Progenitor cell of endocrine pancreas (in vitro differentiated cells): ENCODE measurements at regions not wholly inside any gene's neighbourhood (a gene's known extent, or its start where the extent isn't known, plus 50 kb on each side); places are given as distances from the start of the nearest gene placed in this dataset.

Experiments
- DNase-seq: peaks from one replicate; pipeline ENCODE4 v3.0.0; 2021; ENCODE audit warnings: low spot score; ENCODE audit not compliant: unreplicated experiment
- H3K27ac Mint-ChIP-seq: 2 replicates; pipeline ENCODE4 v1.8.0; 2021; ENCODE audit warnings: mild to moderate bottlenecking, moderate library complexity, mixed read lengths
- H3K27me3 Mint-ChIP-seq: 2 replicates; pipeline ENCODE4 v1.8.0; 2021; ENCODE audit warnings: mixed read lengths
- H3K36me3 Mint-ChIP-seq: 2 replicates; pipeline ENCODE4 v1.8.0; 2022; ENCODE audit warnings: mixed read lengths; ENCODE audit not compliant: insufficient read depth
- H3K4me1 Mint-ChIP-seq: 2 replicates; pipeline ENCODE4 v1.8.0; 2021; ENCODE audit warnings: low read depth, mixed read lengths
- H3K4me3 Mint-ChIP-seq: 2 replicates; pipeline ENCODE4 v1.8.0; 2021; ENCODE audit warnings: low read depth, mild to moderate bottlenecking, moderate library complexity, mixed read lengths
- H3K9me3 Mint-ChIP-seq: 2 replicates; pipeline ENCODE4 v1.8.0; 2021; ENCODE audit warnings: low read depth, mixed read lengths
- TF ChIP-seq, protein P1 (sequence below): fragments of 200-600 bp; sonication (generic); IDR thresholded peaks from one replicate; pipeline ENCODE4 v1.5.0; 2021; ENCODE audit warnings: antibody characterized with exemption, mild to moderate bottlenecking; ENCODE audit not compliant: unreplicated experiment

DNA sequence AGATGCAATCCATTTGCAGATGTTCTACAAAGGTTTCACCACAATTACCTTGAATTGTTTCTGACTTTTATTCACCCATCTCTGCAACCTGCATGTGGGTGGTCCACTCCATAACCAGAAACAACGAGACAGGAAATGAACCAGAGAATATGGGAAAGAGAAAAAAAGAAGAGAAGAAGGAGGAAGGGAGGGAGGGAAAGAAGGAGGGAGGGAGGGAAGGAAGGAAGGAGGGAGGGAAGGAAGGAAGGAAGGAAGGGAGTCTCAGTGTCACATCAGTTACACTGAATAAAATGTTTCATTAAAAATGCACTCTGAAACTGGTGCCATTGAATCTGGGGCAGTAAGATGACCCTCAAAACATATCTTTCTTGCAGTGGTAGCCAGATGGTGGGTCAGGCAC lies 301.3 kb upstream of the MGMT start:
- no peak overlapping the region for H3K27ac Mint-ChIP-seq
- H3K4me1 Mint-ChIP-seq, result peaks cover 5% of the 10 kb centered on the region
- peaks cover 13% of the 10 kb centered on the region for H3K27me3 Mint-ChIP-seq
- DNase-seq, result no peak
- H3K36me3 Mint-ChIP-seq, result peaks cover 4% of the 10 kb centered on the region
- peaks cover 7% of the 10 kb centered on the region for H3K9me3 Mint-ChIP-seq
- no peak overlapping the region for H3K4me3 Mint-ChIP-seq
- TF ChIP-seq, protein P1, sequence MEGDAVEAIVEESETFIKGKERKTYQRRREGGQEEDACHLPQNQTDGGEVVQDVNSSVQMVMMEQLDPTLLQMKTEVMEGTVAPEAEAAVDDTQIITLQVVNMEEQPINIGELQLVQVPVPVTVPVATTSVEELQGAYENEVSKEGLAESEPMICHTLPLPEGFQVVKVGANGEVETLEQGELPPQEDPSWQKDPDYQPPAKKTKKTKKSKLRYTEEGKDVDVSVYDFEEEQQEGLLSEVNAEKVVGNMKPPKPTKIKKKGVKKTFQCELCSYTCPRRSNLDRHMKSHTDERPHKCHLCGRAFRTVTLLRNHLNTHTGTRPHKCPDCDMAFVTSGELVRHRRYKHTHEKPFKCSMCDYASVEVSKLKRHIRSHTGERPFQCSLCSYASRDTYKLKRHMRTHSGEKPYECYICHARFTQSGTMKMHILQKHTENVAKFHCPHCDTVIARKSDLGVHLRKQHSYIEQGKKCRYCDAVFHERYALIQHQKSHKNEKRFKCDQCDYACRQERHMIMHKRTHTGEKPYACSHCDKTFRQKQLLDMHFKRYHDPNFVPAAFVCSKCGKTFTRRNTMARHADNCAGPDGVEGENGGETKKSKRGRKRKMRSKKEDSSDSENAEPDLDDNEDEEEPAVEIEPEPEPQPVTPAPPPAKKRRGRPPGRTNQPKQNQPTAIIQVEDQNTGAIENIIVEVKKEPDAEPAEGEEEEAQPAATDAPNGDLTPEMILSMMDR, result no peak

DNA sequence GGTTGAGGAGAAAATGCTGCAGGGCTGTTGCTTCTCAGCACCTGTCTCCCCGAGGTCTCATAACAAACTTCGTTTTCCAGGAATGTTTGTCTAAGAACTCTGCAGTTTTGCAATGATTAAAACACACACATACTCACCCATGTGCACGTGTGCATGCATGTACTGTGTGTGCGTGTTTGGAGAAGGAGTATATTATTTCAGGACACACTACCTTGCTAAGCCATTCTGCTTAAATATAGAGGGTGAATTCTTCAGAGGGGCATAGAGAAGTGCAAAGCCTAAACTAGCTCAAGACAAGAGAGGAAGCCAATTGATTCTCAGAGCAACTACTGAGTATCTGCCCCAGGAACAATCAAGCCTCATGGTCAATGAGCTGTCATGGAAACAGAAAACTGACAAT lies 298.4 kb upstream of the MGMT start:
- no peak for DNase-seq
- Mint-ChIP-seq H3K9me3 (no peaks in the 10 kb centered on the region), H3K27ac (no peak overlapping the region), H3K36me3 (no peaks in the 10 kb centered on the region), H3K4me3 (no peak overlapping the region), H3K27me3 (peaks cover 13% of the 10 kb centered on the region), H3K4me1 (no peaks in the 10 kb centered on the region)
- TF ChIP-seq, protein P1, result no peak

DNA sequence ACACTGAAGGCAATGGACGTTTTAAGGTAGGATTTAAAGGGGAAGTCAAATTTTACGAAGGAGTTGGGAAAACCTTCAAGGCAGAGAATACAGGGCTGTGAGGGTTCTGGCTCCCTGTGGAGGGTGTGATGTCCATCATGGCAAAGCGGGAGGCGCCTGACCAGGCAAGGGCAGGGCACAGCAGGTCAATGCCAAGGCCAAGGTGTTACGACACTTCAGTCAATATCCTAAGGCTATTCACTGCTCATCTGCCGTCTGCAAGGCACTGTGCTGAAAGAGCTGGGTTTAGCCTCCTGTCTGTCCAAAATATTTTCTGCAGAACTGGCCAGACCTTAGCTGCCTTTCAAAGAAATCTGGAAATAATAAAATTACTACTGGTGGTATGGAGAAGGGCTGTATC lies 297.9 kb upstream of the MGMT start:
- no peak for DNase-seq
- H3K36me3 Mint-ChIP-seq, result no peaks in the 10 kb centered on the region
- no peak overlapping the region for H3K27ac Mint-ChIP-seq
- TF ChIP-seq, protein P1, result no peak
- H3K4me1 Mint-ChIP-seq, result no peaks in the 10 kb centered on the region
- H3K9me3 Mint-ChIP-seq, result no peaks in the 10 kb centered on the region
- H3K4me3 Mint-ChIP-seq, result no peak overlapping the region
- peaks cover 13% of the 10 kb centered on the region for H3K27me3 Mint-ChIP-seq

DNA sequence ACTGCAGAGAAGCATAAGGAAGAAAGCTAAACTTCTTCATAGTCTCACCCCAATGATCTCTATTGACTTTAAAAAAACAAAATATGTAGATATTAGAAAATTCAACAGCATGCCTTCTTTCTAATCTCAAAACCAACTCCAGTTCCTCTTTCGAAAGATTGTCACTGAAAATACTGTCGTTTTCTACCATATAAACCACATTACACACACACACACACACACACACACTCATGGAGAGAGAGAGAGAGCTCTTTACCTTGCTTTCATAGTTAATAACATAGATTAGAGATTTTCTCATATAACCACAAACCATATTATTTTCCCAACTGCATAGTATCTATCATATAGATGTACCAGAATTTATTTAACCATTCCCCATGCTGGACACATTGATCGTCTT lies 296.2 kb upstream of the MGMT start:
- TF ChIP-seq, protein P1, result no peak
- Mint-ChIP-seq H3K9me3 (no peaks in the 10 kb centered on the region), H3K27ac (no peak overlapping the region), H3K4me3 (no peak overlapping the region), H3K36me3 (no peaks in the 10 kb centered on the region), H3K4me1 (no peaks in the 10 kb centered on the region), H3K27me3 (peaks cover 18% of the 10 kb centered on the region)
- no peak for DNase-seq

DNA sequence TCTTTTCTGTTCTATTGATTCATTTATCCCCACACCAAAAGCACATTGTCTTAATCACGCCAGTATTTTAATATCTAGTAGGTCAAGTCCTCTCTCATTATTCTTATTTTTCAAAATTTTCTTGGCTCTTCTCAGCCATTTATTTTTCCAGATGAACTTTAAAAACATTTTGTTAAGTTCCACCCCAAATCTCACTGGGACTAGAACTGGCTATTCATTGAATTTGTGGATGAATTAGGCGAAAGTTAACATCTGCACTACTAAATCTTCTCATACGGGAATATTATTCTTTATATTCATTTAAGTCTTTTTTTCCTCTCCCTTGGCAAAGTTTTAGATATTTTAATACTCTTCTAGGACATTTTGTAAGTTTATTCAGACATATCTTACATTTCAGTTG lies 295.2 kb upstream of the MGMT start:
- Mint-ChIP-seq H3K9me3 (no peaks in the 10 kb centered on the region), H3K4me1 (no peaks in the 10 kb centered on the region), H3K27ac (no peak overlapping the region), H3K4me3 (no peak overlapping the region), H3K27me3 (peaks cover 24% of the 10 kb centered on the region), H3K36me3 (no peaks in the 10 kb centered on the region)
- TF ChIP-seq, protein P1, result no peak
- no peak for DNase-seq
